OCI-LY1 (cell line): ENCODE measurements at regions not wholly inside any gene's neighbourhood (a gene's known extent, or its start where the extent isn't known, plus 50 kb on each side); places are given as distances from the start of the nearest gene placed in this dataset.

Experiments used
- H2AFZ ChIP-seq: fragments of 200-600 bp; sonication (generic), shearing (Covaris generic); 2 replicates; pipeline ENCODE4 v1.6.0; 2014; ENCODE audit warnings: antibody characterized with exemption, mild to moderate bottlenecking, low read length
- H3F3A ChIP-seq: fragments of 200-600 bp; sonication (generic), shearing (Covaris generic); 2 replicates; pipeline ENCODE4 v1.6.0; 2014; ENCODE audit warnings: mild to moderate bottlenecking, antibody characterized with exemption, low read length, moderate library complexity; ENCODE audit not compliant: insufficient read depth
- H3K27ac ChIP-seq: fragments of 200-600 bp; sonication (generic); 2 replicates; pipeline ENCODE4 v1.5.1; 2014; ENCODE audit warnings: low read length, mixed run types, mild to moderate bottlenecking, low read depth; ENCODE audit not compliant: poor library complexity, severe bottlenecking
- H3K27me3 ChIP-seq: fragments of 200-600 bp; sonication (generic); 2 replicates; pipeline ENCODE4 v1.6.0; 2014; ENCODE audit warnings: antibody characterized with exemption, mild to moderate bottlenecking, low read length, moderate library complexity; ENCODE audit not compliant: insufficient read depth
- H3K36me3 ChIP-seq: fragments of 200-600 bp; sonication (generic); 2 replicates; pipeline ENCODE4 v1.6.1; 2014; ENCODE audit warnings: mild to moderate bottlenecking, antibody characterized with exemption, low read length, moderate library complexity, mixed read lengths; ENCODE audit not compliant: insufficient read depth
- H3K4me1 ChIP-seq: fragments of 200-600 bp; sonication (generic); 2 replicates; pipeline ENCODE4 v1.5.1; 2014; ENCODE audit warnings: mild to moderate bottlenecking, low read length, moderate library complexity; ENCODE audit not compliant: insufficient read depth, severe bottlenecking
- H3K4me2 ChIP-seq: fragments of 200-600 bp; sonication (generic), shearing (Covaris generic); 2 replicates; pipeline ENCODE4 v1.6.1; 2014; ENCODE audit warnings: low read length
- H3K4me3 ChIP-seq: fragments of 200-600 bp; sonication (generic); 2 replicates; pipeline ENCODE4 v1.5.1; 2014; ENCODE audit warnings: low read length, low read depth, mild to moderate bottlenecking, mixed read lengths; ENCODE audit not compliant: poor library complexity, severe bottlenecking
- H3K79me2 ChIP-seq: fragments of 200-600 bp; shearing (Covaris generic); 2 replicates; pipeline ENCODE4 v1.6.1; 2016; ENCODE audit warnings: mixed run types, low read length, mixed read lengths; ENCODE audit not compliant: insufficient read depth
- H3K9ac ChIP-seq: fragments of 200-600 bp; sonication (generic), shearing (Covaris generic); 2 replicates; pipeline ENCODE4 v1.6.1; 2014; ENCODE audit warnings: mild to moderate bottlenecking, low read length, mixed read lengths
- H3K9me2 ChIP-seq: fragments of 200-600 bp; sonication (generic), shearing (Covaris generic); 2 replicates; pipeline ENCODE4 v1.6.1; 2014; ENCODE audit warnings: low read depth, mild to moderate bottlenecking, low read length, mixed read lengths
- H3K9me3 ChIP-seq: fragments of 200-600 bp; shearing (Covaris generic); 2 replicates; pipeline ENCODE4 v1.6.1; 2014; ENCODE audit warnings: low read length, mixed read lengths
- H4K20me1 ChIP-seq: fragments of 200-600 bp; sonication (generic), shearing (Covaris generic); 2 replicates; pipeline ENCODE4 v1.6.0; 2016; ENCODE audit warnings: mild to moderate bottlenecking, low read length; ENCODE audit not compliant: insufficient read depth
- CTCF ChIP-seq: fragments of 200-600 bp; sonication (generic), shearing (Covaris generic); IDR thresholded peaks from 2 replicates; pipeline ENCODE4 v1.5.1; 2017; ENCODE audit warnings: mild to moderate bottlenecking, antibody characterized with exemption, low read length, moderate library complexity, mixed read lengths
- EZH2 ChIP-seq: fragments of 200-600 bp; sonication (generic), shearing (Covaris generic); IDR thresholded peaks from 2 replicates; pipeline ENCODE4 v1.8.0; 2017; ENCODE audit warnings: borderline replicate concordance, mixed run types, mild to moderate bottlenecking, antibody characterized with exemption, low read length, moderate library complexity, mixed read lengths

- H4K20me1 ChIP-seq, result no peaks in the 10 kb centered on the region
- H3K27ac ChIP-seq, result no peak overlapping the region
- no peak for TF ChIP-seq CTCF
- no peak for TF ChIP-seq EZH2
Measured at GRCh38 chr14:86513564-86513963, 983.6 kb downstream of the FLRT2 start.

GRCh38 chr14:86513056-86513455 lies 983.1 kb downstream of the FLRT2 start:
- H3K27ac ChIP-seq, result no peak overlapping the region

More at GRCh38 chr14:86513564-86513963, 983.6 kb downstream of the FLRT2 start:
- no peaks in the 10 kb centered on the region for H3K79me2 ChIP-seq
- no peaks in the 10 kb centered on the region for H3K9me2 ChIP-seq
- no peaks in the 10 kb centered on the region for H3K4me1 ChIP-seq
- H3K27me3 ChIP-seq, result no peaks in the 10 kb centered on the region
- H3K4me2 ChIP-seq, result no peak overlapping the region
- no peaks in the 10 kb centered on the region for H3K9me3 ChIP-seq
- H2AFZ ChIP-seq, result no peak overlapping the region
- no peak overlapping the region for H3K9ac ChIP-seq
- no peaks in the 10 kb centered on the region for H3F3A ChIP-seq
- H3K4me3 ChIP-seq, result no peak overlapping the region
- no peaks in the 10 kb centered on the region for H3K36me3 ChIP-seq

GRCh38 chr14:86510491-86510890 lies 980.5 kb downstream of the FLRT2 start:
- no peak for TF ChIP-seq CTCF
- TF ChIP-seq EZH2, result no peak
- H2AFZ ChIP-seq, result no peak overlapping the region
- H4K20me1 ChIP-seq, result no peaks in the 10 kb centered on the region
- no peaks in the 10 kb centered on the region for H3F3A ChIP-seq
- no peaks in the 10 kb centered on the region for H3K79me2 ChIP-seq
- H3K9ac ChIP-seq, result no peak overlapping the region
- no peak overlapping the region for H3K4me2 ChIP-seq
- H3K4me3 ChIP-seq, result no peak overlapping the region
- H3K27me3 ChIP-seq, result no peaks in the 10 kb centered on the region
- H3K9me2 ChIP-seq, result no peaks in the 10 kb centered on the region
- no peaks in the 10 kb centered on the region for H3K4me1 ChIP-seq
- H3K27ac ChIP-seq, result no peak overlapping the region
- no peaks in the 10 kb centered on the region for H3K9me3 ChIP-seq
- no peaks in the 10 kb centered on the region for H3K36me3 ChIP-seq

More at GRCh38 chr14:86513056-86513455, 983.1 kb downstream of the FLRT2 start:
- no peaks in the 10 kb centered on the region for H3F3A ChIP-seq
- no peaks in the 10 kb centered on the region for H3K9me3 ChIP-seq
- no peaks in the 10 kb centered on the region for H3K79me2 ChIP-seq
- H3K9ac ChIP-seq, result no peak overlapping the region
- H3K4me2 ChIP-seq, result no peak overlapping the region
- H4K20me1 ChIP-seq, result no peaks in the 10 kb centered on the region
- H3K36me3 ChIP-seq, result no peaks in the 10 kb centered on the region
- no peaks in the 10 kb centered on the region for H3K27me3 ChIP-seq
- TF ChIP-seq CTCF, result no peak
- no peak for TF ChIP-seq EZH2
- no peaks in the 10 kb centered on the region for H3K4me1 ChIP-seq
- H3K4me3 ChIP-seq, result no peak overlapping the region
- H2AFZ ChIP-seq, result no peak overlapping the region
- no peaks in the 10 kb centered on the region for H3K9me2 ChIP-seq
